ENCODE measurements at regions not wholly inside any gene's neighbourhood (a gene's known extent, or its start where the extent isn't known, plus 50 kb on each side); places are given as distances from the start of the nearest gene placed in this dataset.

GRCh38 chr4:115456231-115456630 is 342.8 kb upstream of the NDST4 start:
- no peak for TF ChIP-seq CTCF (IDR thresholded peaks at IDR 0.05)
- TF ChIP-seq POLR2AphosphoS5 (IDR thresholded peaks at IDR 0.05) = no peak
